Esophagus squamous epithelium (tissue), 4 donors: ENCODE measurements at regions not wholly inside any gene's neighbourhood (a gene's known extent, or its start where the extent isn't known, plus 50 kb on each side); places are given as distances from the start of the nearest gene placed in this dataset.

Experiments used
- CTCF ChIP-seq, 6 experiments: fragments of 450-650 bp in 4 of 6; fragments of 200-600 bp in 2 of 6; sonication (generic) in 2 of 6; IDR thresholded peaks; one replicate each; pipeline ENCODE4 v1.5.1; 2016 to 2019; ENCODE audit warnings: antibody characterized with exemption in 6 of 6, mild to moderate bottlenecking in 4 of 6, moderate library complexity in 4 of 6
- POLR2A ChIP-seq, 4 donors: fragments of 450-650 bp; IDR thresholded peaks; one replicate each; pipeline ENCODE4 v1.6.1; 2017; ENCODE audit warnings: antibody characterized with exemption in 4 of 4, mild to moderate bottlenecking in 4 of 4, moderate library complexity in 3 of 4

DNA sequence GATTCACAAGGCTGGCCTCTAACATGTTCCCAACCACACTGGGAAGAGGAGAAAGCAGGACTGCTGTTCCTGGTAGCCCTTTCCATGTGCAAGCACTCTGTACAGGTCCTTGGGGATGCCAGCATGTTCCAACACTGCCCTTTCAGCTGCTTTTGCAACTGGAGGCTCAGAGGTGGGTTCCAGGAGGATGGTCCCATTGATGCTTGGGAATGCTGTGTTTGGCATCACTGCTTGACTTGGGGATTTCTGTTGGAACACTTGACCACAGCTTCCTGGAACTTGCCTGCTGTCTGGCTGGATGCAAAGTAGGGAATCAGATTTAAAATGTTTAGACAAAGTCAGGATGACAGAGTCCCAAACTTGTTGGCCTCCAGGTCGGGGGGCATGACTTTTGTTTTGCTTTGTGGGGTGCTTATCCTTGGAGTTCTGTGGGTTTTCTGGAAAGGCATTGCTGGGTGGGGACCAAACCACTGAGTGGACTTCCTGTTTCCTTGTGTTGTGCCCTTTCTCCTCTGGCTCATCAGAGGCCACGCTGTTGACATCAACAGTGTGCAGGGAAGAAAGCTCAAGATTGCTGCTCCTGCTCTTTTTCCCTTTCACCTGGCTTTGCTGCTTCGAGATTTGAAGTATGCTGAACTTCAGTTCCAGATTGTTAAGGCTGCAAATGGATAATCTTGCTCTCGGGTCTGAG lies 148.5 kb upstream of the RPS23 start:
- TF ChIP-seq CTCF (IDR thresholded peaks at IDR 0.05): no peak
- no peak for TF ChIP-seq POLR2A (IDR thresholded peaks at IDR 0.05)
